BE2C (cell line): ENCODE measurements at regions not wholly inside any gene's neighbourhood (a gene's known extent, or its start where the extent isn't known, plus 50 kb on each side); places are given as distances from the start of the nearest gene placed in this dataset.

Source experiments
- DNase-seq: peaks from one replicate; pipeline ENCODE4 v3.0.0-alpha.2; 2020
- H3K27me3 ChIP-seq: fragments of 250-450 bp; sonication (Bioruptor Pico); 2 replicates; pipeline ENCODE4 v1.5.1; 2020; ENCODE audit warnings: mild to moderate bottlenecking
- H3K36me3 ChIP-seq: fragments of 250-450 bp; sonication (Bioruptor Pico); 2 replicates; pipeline ENCODE4 v1.5.1; 2020; ENCODE audit warnings: mild to moderate bottlenecking
- H3K4me1 ChIP-seq: fragments of 250-450 bp; sonication (Bioruptor Pico); 2 replicates; pipeline ENCODE4 v1.5.1; 2020
- H3K4me3 ChIP-seq: 2 replicates; pipeline ENCODE4 v1.5.1; 2011; ENCODE audit warnings: low read depth, low read length
- H3K9me3 ChIP-seq: fragments of 250-450 bp; sonication (Bioruptor Pico); 2 replicates; pipeline ENCODE4 v1.5.1; 2020
- TF ChIP-seq, protein P1 (sequence below): IDR thresholded peaks from 2 replicates; pipeline ENCODE4 v1.5.1; 2012; ENCODE audit warnings: mild to moderate bottlenecking, low read depth, low read length

DNA sequence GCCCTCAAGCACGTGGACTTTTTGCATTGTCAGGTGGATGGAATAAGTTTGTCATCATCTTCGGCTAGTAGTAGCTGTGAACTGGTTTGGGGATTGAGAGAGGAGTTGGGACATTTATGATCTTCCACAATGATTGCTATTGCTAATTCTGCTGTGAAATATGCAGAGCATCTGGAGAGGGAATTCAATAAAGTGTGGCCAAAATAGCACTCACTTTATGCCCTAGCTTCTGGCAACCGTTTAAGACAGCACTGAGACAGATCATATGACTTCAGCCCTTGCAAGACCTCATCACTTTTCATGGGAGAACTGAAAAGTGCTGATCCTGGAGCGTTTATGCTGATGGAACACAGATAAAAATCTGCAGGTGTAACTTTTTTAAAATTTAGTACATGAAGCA, 360.8 kb downstream of the GPATCH2 start:
- TF ChIP-seq, protein P1, sequence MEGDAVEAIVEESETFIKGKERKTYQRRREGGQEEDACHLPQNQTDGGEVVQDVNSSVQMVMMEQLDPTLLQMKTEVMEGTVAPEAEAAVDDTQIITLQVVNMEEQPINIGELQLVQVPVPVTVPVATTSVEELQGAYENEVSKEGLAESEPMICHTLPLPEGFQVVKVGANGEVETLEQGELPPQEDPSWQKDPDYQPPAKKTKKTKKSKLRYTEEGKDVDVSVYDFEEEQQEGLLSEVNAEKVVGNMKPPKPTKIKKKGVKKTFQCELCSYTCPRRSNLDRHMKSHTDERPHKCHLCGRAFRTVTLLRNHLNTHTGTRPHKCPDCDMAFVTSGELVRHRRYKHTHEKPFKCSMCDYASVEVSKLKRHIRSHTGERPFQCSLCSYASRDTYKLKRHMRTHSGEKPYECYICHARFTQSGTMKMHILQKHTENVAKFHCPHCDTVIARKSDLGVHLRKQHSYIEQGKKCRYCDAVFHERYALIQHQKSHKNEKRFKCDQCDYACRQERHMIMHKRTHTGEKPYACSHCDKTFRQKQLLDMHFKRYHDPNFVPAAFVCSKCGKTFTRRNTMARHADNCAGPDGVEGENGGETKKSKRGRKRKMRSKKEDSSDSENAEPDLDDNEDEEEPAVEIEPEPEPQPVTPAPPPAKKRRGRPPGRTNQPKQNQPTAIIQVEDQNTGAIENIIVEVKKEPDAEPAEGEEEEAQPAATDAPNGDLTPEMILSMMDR = no peak
- Histone ChIP-seq H3K27me3 (no peaks in the 10 kb centered on the region), H3K4me3 (no peak overlapping the region), H3K9me3 (no peaks in the 10 kb centered on the region), H3K36me3 (no peaks in the 10 kb centered on the region), H3K4me1 (no peaks in the 10 kb centered on the region)
- no peak for DNase-seq

DNA sequence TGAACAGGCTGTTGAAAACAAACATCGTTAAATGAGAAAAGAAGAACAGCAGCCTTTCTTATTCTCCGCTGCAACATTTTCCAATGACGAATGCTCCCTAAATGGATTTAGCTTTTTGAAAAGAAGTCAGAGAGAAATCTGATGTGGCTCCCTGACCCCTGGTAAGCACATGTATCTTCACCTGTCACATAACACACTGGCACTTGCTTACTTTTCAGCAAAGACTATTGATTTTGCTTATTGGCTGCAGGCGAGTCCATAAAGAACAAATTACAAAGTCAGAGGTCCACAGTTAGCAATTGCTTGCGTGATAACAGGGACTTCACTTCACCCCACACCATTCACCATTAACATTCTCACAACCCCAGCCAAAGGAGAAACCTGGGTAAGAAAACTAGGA, 362.8 kb downstream of the GPATCH2 start:
- no peak for DNase-seq
- H3K4me1 ChIP-seq = no peaks in the 10 kb centered on the region
- H3K9me3 ChIP-seq = no peaks in the 10 kb centered on the region
- H3K36me3 ChIP-seq = no peaks in the 10 kb centered on the region
- H3K27me3 ChIP-seq = no peaks in the 10 kb centered on the region
- no peak overlapping the region for H3K4me3 ChIP-seq
- TF ChIP-seq, protein P1 = no peak

DNA sequence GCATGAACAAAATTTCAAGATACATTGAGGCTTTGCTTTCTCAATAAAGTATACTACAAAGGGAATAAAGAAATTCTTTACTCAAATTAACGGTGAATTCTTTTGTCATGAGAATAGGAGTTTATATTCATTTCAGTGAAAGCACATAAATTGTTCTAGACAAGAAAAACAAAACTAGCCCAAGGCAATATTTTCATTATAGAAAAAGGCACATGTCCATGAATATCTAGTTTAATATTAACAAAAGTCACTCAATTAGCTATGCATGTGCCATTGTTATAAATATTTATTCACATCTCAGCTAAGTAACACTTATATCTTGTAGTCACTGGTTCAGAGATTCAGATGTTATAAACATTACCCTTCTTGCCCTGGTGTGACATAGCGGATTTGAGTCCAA, 369.3 kb downstream of the GPATCH2 start:
- TF ChIP-seq, protein P1 = no peak
- no peak for DNase-seq

DNA sequence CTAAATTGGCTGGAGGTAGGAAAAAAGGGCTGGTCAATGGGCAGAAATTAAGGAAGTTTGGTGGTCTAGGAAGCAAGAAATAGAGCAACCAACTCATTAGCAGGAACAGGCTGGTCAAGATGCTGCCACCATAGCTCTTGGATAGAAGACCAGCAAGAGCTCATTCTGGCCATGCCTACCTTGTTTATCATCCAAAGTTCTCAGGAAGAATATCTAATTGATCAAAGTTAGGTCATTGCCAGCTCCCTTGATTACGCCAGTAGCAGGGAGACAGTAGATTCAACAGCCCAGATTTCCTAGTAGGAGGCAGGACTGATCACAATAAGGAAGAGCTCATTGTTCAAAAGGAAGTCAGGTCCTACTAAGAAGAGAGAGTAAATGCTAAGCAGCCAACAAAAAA, 370.2 kb downstream of the GPATCH2 start:
- Histone ChIP-seq H3K9me3 (no peaks in the 10 kb centered on the region), H3K36me3 (no peaks in the 10 kb centered on the region), H3K27me3 (no peaks in the 10 kb centered on the region), H3K4me3 (no peak overlapping the region), H3K4me1 (no peaks in the 10 kb centered on the region)
- TF ChIP-seq, protein P1 = no peak
- DNase-seq = no peak

More for the DNA sequence above, 369.3 kb downstream of the GPATCH2 start:
- Histone ChIP-seq H3K4me1 (no peaks in the 10 kb centered on the region), H3K36me3 (no peaks in the 10 kb centered on the region), H3K4me3 (no peak overlapping the region), H3K9me3 (no peaks in the 10 kb centered on the region), H3K27me3 (no peaks in the 10 kb centered on the region)

DNA sequence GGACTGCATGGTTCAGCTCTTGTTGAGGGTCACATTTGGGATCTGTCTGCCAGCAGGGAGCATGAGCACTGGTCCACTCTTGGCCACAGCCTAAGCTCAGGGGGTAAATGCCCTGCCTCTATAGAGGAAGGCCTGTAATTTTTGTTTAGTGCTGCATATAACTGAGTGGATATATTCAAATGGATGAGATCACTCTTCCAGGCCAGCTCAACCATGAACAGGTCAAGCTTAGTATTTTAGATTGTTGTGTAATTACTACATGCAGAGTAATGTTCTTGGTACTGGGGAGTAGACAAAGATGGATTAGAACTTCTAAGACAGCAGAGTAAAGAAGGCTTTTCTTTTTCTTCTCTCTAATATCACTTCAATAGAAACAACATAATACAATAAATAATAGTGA, 376.9 kb downstream of the GPATCH2 start:
- Histone ChIP-seq H3K36me3 (no peaks in the 10 kb centered on the region), H3K4me1 (no peaks in the 10 kb centered on the region), H3K27me3 (no peaks in the 10 kb centered on the region), H3K4me3 (no peak overlapping the region), H3K9me3 (no peaks in the 10 kb centered on the region)
- TF ChIP-seq, protein P1 = no peak
- no peak for DNase-seq

DNA sequence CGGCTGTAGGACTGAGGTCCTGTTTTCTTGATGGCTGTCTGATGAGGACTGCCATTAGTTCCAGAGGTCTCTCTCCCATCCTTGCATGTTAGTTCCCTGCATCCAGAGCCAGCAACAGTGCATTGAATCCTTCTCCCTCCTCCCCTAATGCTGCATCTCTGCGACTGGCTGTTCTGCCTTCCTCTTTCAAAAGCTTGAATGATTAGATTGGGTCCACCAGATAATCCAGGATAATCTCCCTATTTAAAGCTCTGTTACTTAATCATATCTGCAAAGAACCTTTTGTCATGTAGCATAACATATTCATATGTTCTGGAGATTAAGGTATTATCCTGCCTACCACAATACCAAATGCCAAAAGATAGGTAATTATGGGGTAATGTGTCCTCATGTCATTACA, 377.5 kb downstream of the GPATCH2 start:
- TF ChIP-seq, protein P1 = no peak
- Histone ChIP-seq H3K4me3 (no peak overlapping the region), H3K36me3 (no peaks in the 10 kb centered on the region), H3K27me3 (no peaks in the 10 kb centered on the region), H3K4me1 (no peaks in the 10 kb centered on the region), H3K9me3 (no peaks in the 10 kb centered on the region)
- no peak for DNase-seq
